Sigmoid colon (tissue), 6 donors: ENCODE measurements at regions not wholly inside any gene's neighbourhood (a gene's known extent, or its start where the extent isn't known, plus 50 kb on each side); places are given as distances from the start of the nearest gene placed in this dataset.
"Not testable (repeated sequence)": the region's sequence is repeated elsewhere in the genome, so short reads cannot be mapped to it uniquely, and the experiment has no call there.

Experiments used
- DNase-seq: peaks from one replicate; pipeline ENCODE4 v3.0.0-alpha.2; 2019
- H3K27ac ChIP-seq, 4 donors: fragments of 200-600 bp; sonication (generic); one replicate each; pipeline ENCODE4 v1.5.1; 2016 to 2019; ENCODE audit warnings: mild to moderate bottlenecking in 1 of 4
- H3K27me3 ChIP-seq, 3 donors: fragments of 200-600 bp; sonication (generic); one replicate each; pipeline ENCODE4 v1.5.1; 2019; ENCODE audit warnings: mild to moderate bottlenecking in 1 of 3
- H3K36me3 ChIP-seq, 4 donors: fragments of 200-600 bp; sonication (generic); one replicate each; pipeline ENCODE4 v1.5.1; 2016 to 2019
- H3K4me1 ChIP-seq, 4 donors: fragments of 200-600 bp; sonication (generic); one replicate each; pipeline ENCODE4 v1.5.1; 2017 to 2019
- H3K4me3 ChIP-seq, 4 donors: fragments of 200-600 bp; sonication (generic); one replicate each; pipeline ENCODE4 v1.5.1; 2017 to 2019; ENCODE audit warnings: mild to moderate bottlenecking in 2 of 4, moderate library complexity in 1 of 4
- H3K9me3 ChIP-seq, 4 donors: fragments of 200-600 bp in 3 of 4; sonication (generic) in 3 of 4; one replicate each; pipeline versions ENCODE4 v1.5.1 to v1.6.1; 2013 to 2019
- EP300 ChIP-seq, 4 donors: sonication (generic); formaldehyde crosslinking; IDR thresholded peaks; one replicate each; pipeline ENCODE4 v1.6.1; 2017; ENCODE audit warnings: antibody characterized with exemption in 4 of 4
- POLR2A ChIP-seq, 2 donors: fragments of 450-650 bp; IDR thresholded peaks; one replicate each; pipeline ENCODE4 v1.6.1; 2016; ENCODE audit warnings: antibody characterized with exemption in 2 of 2, mild to moderate bottlenecking in 2 of 2, moderate library complexity in 2 of 2
- POLR2AphosphoS5 ChIP-seq, 4 donors: sonication (generic); formaldehyde crosslinking; IDR thresholded peaks; one replicate each; pipeline ENCODE4 v1.6.1; 2017; ENCODE audit warnings: antibody characterized with exemption in 4 of 4
- WGBS, 2 donors: extraction: QIAGEN DNeasy Blood & Tissue Kit; methylation state at CpG; one replicate each; pipeline ENCODE4 v1.1.7; 2013; 5-methylcytosine and 5-hydroxymethylcytosine counted together
- intact Hi-C: fragments of 100-400 bp; cut with DNase I; formaldehyde crosslinking; loops from one replicate; pipeline ENCODE4 v1.15.1; 2023
- TF ChIP-seq, protein P1 (sequence below), 4 experiments: fragments of 450-650 bp in 3 of 4; fragments of 200-600 bp in 1 of 4; IDR thresholded peaks; one replicate each; pipeline ENCODE4 v1.5.1; 2016 to 2019; ENCODE audit warnings: antibody characterized with exemption in 4 of 4, mild to moderate bottlenecking in 3 of 4, moderate library complexity in 2 of 4
- donor health status: healthy with polysubstance abuse.
- donor health status: healthy.

DNA sequence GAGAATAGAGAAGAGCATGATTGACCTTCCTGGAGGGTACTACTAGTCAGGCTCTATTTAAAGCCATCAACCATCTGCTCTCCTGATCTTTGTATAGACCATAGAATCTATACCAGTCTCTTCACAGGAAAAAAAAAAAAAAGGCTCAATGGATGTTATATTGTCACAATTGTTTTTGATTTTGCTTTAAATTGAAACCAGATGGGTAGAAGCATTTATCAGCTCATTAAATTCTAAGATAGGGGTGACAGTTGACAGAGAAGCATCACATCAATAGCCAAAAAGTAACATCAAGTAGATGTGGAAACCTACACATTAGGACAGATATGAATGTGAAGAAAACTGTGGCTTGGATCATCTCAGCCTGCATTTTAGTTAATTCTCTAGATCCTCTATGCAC is 558.9 kb upstream of the MBL2 start:
- intact Hi-C loops = no loop called here
- H3K27me3 ChIP-seq = no peaks in the 10 kb centered on the region
- peaks cover 0 to 8% (median 2%) of the 10 kb centered on the region in 4 donors for H3K9me3 ChIP-seq
- no peak for TF ChIP-seq EP300 (IDR thresholded peaks at IDR 0.05)
- TF ChIP-seq POLR2AphosphoS5 (IDR thresholded peaks at IDR 0.05) = no peak
- TF ChIP-seq, protein P1, sequence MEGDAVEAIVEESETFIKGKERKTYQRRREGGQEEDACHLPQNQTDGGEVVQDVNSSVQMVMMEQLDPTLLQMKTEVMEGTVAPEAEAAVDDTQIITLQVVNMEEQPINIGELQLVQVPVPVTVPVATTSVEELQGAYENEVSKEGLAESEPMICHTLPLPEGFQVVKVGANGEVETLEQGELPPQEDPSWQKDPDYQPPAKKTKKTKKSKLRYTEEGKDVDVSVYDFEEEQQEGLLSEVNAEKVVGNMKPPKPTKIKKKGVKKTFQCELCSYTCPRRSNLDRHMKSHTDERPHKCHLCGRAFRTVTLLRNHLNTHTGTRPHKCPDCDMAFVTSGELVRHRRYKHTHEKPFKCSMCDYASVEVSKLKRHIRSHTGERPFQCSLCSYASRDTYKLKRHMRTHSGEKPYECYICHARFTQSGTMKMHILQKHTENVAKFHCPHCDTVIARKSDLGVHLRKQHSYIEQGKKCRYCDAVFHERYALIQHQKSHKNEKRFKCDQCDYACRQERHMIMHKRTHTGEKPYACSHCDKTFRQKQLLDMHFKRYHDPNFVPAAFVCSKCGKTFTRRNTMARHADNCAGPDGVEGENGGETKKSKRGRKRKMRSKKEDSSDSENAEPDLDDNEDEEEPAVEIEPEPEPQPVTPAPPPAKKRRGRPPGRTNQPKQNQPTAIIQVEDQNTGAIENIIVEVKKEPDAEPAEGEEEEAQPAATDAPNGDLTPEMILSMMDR (IDR thresholded peaks at IDR 0.05) = no peak
- TF ChIP-seq POLR2A (IDR thresholded peaks at IDR 0.05) = no peak
- no peak overlapping the region for H3K27ac ChIP-seq
- H3K4me3 ChIP-seq = no peak overlapping the region
- no peaks in the 10 kb centered on the region for H3K36me3 ChIP-seq
- no peaks in the 10 kb centered on the region for H3K4me1 ChIP-seq
- DNase-seq = no peak

DNA sequence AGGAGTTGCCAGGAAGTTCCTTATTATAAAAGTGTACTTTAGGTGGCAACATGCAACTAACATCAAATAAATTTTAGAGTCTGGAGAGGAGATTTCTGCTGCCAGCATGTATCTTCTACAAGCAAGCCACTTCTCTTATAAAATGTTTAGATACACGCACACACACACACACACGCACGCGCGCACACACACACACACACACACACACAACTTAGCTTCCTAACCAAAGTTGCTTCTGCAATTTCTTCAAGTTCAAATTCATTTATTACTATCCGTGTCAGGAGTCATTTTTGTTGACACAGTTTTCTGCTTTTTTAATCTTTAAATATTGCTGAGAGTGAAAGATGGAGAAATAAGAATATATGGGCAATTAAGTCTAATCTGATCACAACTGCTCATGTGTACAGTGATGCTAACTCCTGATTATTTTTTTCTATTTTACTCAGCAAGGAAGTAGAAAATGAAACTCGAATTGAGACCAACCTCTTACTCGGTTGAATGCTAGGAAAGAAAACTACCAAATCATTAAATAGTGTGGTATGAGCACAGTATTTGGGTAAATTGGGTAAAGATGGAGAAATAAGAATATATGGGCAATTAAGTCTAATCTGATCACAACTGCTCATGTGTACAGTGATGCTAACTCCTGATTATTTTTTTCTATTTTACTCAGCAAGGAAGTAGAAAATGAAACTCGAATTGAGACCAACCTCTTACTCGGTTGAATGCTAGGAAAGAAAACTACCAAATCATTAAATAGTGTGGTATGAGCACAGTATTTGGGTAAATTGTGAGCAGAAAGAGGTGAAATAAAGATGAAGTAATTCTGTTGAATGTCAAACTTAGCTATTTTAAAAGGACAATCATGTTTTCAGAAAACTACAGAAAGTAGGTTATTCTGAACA is 554.1 kb upstream of the MBL2 start:
- H3K9me3 ChIP-seq, H3K4me1 ChIP-seq, H3K4me3 ChIP-seq, H3K36me3 ChIP-seq, H3K27ac ChIP-seq, intact Hi-C loops, DNase-seq, H3K27me3 ChIP-seq: not testable (repeated sequence)
- 49 to 50% methylated on average over 8 of the region's 10 CpGs for WGBS, 2 donors

DNA sequence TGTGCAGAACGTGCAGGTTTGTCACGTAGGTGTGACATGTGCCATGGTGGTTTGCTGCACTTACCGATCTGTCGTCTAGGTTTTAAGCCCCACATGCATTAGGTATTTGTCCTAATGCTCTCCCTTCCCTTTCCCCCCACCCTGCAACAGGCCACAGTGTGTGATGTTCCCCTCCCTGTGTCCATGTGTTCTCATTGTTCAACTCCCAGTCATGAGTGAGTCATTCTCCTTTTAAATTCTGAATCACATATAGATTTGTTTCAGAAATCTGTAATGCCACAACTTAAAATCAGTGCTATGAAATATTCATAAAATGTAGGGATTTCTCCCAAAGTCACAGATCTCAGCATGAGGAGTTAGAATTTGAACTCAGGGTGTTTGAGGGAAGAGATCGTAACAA is 552.5 kb upstream of the MBL2 start:
- WGBS, 2 donors = 85 to 93% methylated on average over 5 of the region's 5 CpGs
- no peak for TF ChIP-seq POLR2AphosphoS5 (IDR thresholded peaks at IDR 0.05)
- no peak for TF ChIP-seq EP300 (IDR thresholded peaks at IDR 0.05)
- TF ChIP-seq, protein P1 (IDR thresholded peaks at IDR 0.05) = no peak
- TF ChIP-seq POLR2A (IDR thresholded peaks at IDR 0.05) = no peak
- Histone ChIP-seq H3K27me3 (no peaks in the 10 kb centered on the region), H3K27ac (no peak overlapping the region), H3K4me3 (no peak overlapping the region), H3K9me3 (no peaks in the 10 kb centered on the region), H3K36me3 (no peaks in the 10 kb centered on the region), H3K4me1 (no peaks in the 10 kb centered on the region)
- DNase-seq = no peak
- intact Hi-C loops = no loop called here

DNA sequence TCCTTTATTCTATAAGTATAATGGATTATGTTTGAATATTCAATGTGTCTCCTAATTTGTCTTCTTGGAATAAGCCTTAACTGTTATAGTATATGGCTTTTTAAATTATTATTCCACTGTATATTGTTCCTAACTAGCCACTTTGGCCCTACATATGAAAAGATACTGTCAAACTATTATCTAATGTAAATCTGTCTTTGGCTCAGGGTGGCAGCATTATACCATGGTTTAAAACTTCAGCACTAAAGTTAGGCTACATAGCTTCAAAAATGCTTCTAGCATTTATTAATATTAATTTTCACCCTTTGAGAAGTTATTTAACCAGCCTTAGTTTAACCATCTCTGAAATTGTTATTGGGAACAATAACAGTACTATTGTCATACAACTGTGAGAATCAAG is 543.1 kb upstream of the MBL2 start:
- TF ChIP-seq, protein P1 (IDR thresholded peaks at IDR 0.05) = no peak
- TF ChIP-seq EP300 (IDR thresholded peaks at IDR 0.05) (no peak), POLR2A (IDR thresholded peaks at IDR 0.05) (no peak)
- no peaks in the 10 kb centered on the region for H3K36me3 ChIP-seq
- H3K27me3 ChIP-seq = no peaks in the 10 kb centered on the region
- DNase-seq = no peak
- intact Hi-C loops = no loop called here
- no peaks in the 10 kb centered on the region for H3K4me1 ChIP-seq
- H3K9me3 ChIP-seq = no peaks in the 10 kb centered on the region
- no peak overlapping the region for H3K27ac ChIP-seq
- no peak overlapping the region for H3K4me3 ChIP-seq

DNA sequence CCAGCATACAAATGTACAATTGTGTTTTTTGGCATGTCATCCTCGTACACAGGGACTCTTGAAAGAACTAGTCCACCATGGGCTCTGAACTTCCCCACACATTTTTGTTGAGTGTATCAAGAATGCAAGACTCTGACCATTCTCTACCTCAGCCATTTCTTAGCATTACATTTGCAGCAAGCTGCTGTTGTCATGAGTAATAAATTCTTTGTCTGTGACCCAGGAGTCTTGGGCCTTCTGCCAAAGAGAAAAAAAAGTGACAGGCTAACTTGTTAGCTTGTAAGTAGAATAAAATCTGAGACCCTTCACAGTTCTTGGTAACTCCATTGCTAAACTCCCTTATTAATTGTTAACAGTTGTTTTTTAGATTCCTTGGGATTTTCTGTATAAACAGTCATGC is 542.3 kb upstream of the MBL2 start:
- H3K36me3 ChIP-seq = no peaks in the 10 kb centered on the region
- no peak overlapping the region for H3K4me3 ChIP-seq
- TF ChIP-seq EP300 (IDR thresholded peaks at IDR 0.05) = no peak
- TF ChIP-seq, protein P1 (IDR thresholded peaks at IDR 0.05) = no peak
- intact Hi-C loops = no loop called here
- no peaks in the 10 kb centered on the region for H3K9me3 ChIP-seq
- no peaks in the 10 kb centered on the region for H3K27me3 ChIP-seq
- 26 to 42% methylated on average over 1 of the region's 1 CpG for WGBS, 2 donors
- no peaks in the 10 kb centered on the region for H3K4me1 ChIP-seq
- no peak overlapping the region for H3K27ac ChIP-seq
- DNase-seq = no peak
